ENCODE measurements at regions not wholly inside any gene's neighbourhood (a gene's known extent, or its start where the extent isn't known, plus 50 kb on each side); places are given as distances from the start of the nearest gene placed in this dataset.

DNA sequence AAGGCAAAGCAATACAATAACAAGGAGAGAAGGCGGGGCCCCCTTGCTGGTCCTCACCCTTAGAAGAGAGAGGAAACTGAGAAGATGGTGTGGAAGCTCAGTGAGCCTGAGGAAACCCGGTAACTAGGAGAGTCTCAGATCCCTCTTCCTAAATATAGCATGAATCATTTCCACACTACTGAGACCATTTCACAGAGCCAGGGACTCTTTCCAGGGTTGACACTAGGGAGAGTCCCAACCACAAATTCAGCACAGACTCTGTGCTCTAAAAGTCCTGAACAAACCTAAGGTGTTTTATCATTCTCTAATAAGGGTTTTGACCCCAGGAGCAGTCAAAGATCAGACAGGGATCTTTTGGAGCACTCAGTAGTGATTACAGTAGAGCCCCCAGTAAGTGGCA lies 647.7 kb downstream of the KCNT2 start:
- TF ChIP-seq GATA2 (IDR thresholded peaks at IDR 0.05; ENCODE audit: low read depth, low read length) (no peak), GATA3 (IDR thresholded peaks at IDR 0.05; ENCODE audit: low read depth, low read length) (no peak)
